ENCODE measurements at regions not wholly inside any gene's neighbourhood (a gene's known extent, or its start where the extent isn't known, plus 50 kb on each side); places are given as distances from the start of the nearest gene placed in this dataset.
A peak's percentile ranks its signal among the peaks of the same experiment; 100 is the strongest.
"Not testable (repeated sequence)": the region's sequence is repeated elsewhere in the genome, so short reads cannot be mapped to it uniquely, and the experiment has no call there.

GRCh38 chr14:51367600-51367931, 127.5 kb downstream of the TMX1 start:
- no peak overlapping the region for H3K4me3 ChIP-seq
- 44% methylated on average over 1 of the region's 1 CpG for WGBS
- TF ChIP-seq CTCF (IDR thresholded peaks at IDR 0.05): no peak
- no peak for TF ChIP-seq EP300 (IDR thresholded peaks at IDR 0.05)
- no peak for TF ChIP-seq POLR2A (IDR thresholded peaks at IDR 0.05; ENCODE audit: low read depth)
- TF ChIP-seq POLR2AphosphoS5 (IDR thresholded peaks at IDR 0.05): no peak
- H3K36me3 ChIP-seq: no peaks in the 10 kb centered on the region
- no peaks in the 10 kb centered on the region for H3K27me3 ChIP-seq
- H3K4me1 ChIP-seq: peaks cover 0 to 11% (median 7%) of the 10 kb centered on the region in 4 donors
- DNase-seq (ENCODE audit: extremely low spot score): no peak
- no peaks in the 10 kb centered on the region for H3K9me3 ChIP-seq
- H3K27ac ChIP-seq (replicated peaks in 1 of 4): no peak overlapping the region
- intact Hi-C loops (cut with DNase I): no loop called here

GRCh38 chr14:51368721-51369163, 128.7 kb downstream of the TMX1 start:
- Histone ChIP-seq H3K27me3 (no peaks in the 10 kb centered on the region), H3K4me1 (peaks cover 0 to 11% (median 7%) of the 10 kb centered on the region in 4 donors), H3K9me3 (no peaks in the 10 kb centered on the region), H3K36me3 (no peaks in the 10 kb centered on the region), H3K27ac (replicated peaks in 1 of 4) (no peak overlapping the region), H3K4me3 (no peak overlapping the region)
- TF ChIP-seq POLR2A (IDR thresholded peaks at IDR 0.05; ENCODE audit: low read depth) (no peak), EP300 (IDR thresholded peaks at IDR 0.05) (no peak), POLR2AphosphoS5 (IDR thresholded peaks at IDR 0.05) (no peak), CTCF (IDR thresholded peaks at IDR 0.05) (no peak)
- WGBS: 67% methylated on average over 6 of the region's 6 CpGs
- DNase-seq (ENCODE audit: extremely low spot score): no peak
- intact Hi-C loops (cut with DNase I): no loop called here

GRCh38 chr14:51369814-51370213, 129.8 kb downstream of the TMX1 start:
- intact Hi-C loops (cut with DNase I): no loop called here
- Histone ChIP-seq H3K4me3 (no peak overlapping the region), H3K36me3 (no peaks in the 10 kb centered on the region), H3K9me3 (no peaks in the 10 kb centered on the region), H3K27ac (replicated peaks in 1 of 4) (no peak overlapping the region), H3K27me3 (no peaks in the 10 kb centered on the region), H3K4me1 (peaks cover 0 to 11% (median 7%) of the 10 kb centered on the region in 4 donors)
- TF ChIP-seq CTCF (IDR thresholded peaks at IDR 0.05): peak in 1 of 3 experiments; percentile 9
- no peak for TF ChIP-seq POLR2AphosphoS5 (IDR thresholded peaks at IDR 0.05)
- TF ChIP-seq EP300 (IDR thresholded peaks at IDR 0.05): no peak
- no peak for TF ChIP-seq POLR2A (IDR thresholded peaks at IDR 0.05; ENCODE audit: low read depth)
- DNase-seq (ENCODE audit: extremely low spot score): no peak
- WGBS: 78% methylated on average over 8 of the region's 8 CpGs

- Histone ChIP-seq H3K27ac (replicated peaks in 1 of 4) (no peak overlapping the region), H3K36me3 (no peaks in the 10 kb centered on the region), H3K4me1 (peaks cover 0 to 11% (median 7%) of the 10 kb centered on the region in 4 donors), H3K27me3 (no peaks in the 10 kb centered on the region), H3K4me3 (no peak overlapping the region), H3K9me3 (no peaks in the 10 kb centered on the region)
- TF ChIP-seq EP300 (IDR thresholded peaks at IDR 0.05): no peak
- intact Hi-C loops (cut with DNase I): no loop called here
- no peak for DNase-seq (ENCODE audit: extremely low spot score)
- 54% methylated on average over 2 of the region's 2 CpGs for WGBS
Observed at GRCh38 chr14:51370758-51371386, 130.8 kb downstream of the TMX1 start.

GRCh38 chr14:51377186-51377585, 137.1 kb downstream of the TMX1 start:
- intact Hi-C loops (cut with DNase I); DNase-seq (ENCODE audit: extremely low spot score); H3K4me3 ChIP-seq; H3K9me3 ChIP-seq; H3K27me3 ChIP-seq; H3K36me3 ChIP-seq; H3K4me1 ChIP-seq; H3K27ac ChIP-seq (replicated peaks in 1 of 4): not testable (repeated sequence)
- 97% methylated on average over 2 of the region's 2 CpGs for WGBS

- H3K27me3 ChIP-seq: peaks cover 0 to 2% (median 0%) of the 10 kb centered on the region in 4 donors
- H3K4me3 ChIP-seq: no peak overlapping the region
- H3K27ac ChIP-seq (replicated peaks in 1 of 4): no peak overlapping the region
- no peak for DNase-seq (ENCODE audit: extremely low spot score)
- TF ChIP-seq EP300 (IDR thresholded peaks at IDR 0.05) (no peak), POLR2AphosphoS5 (IDR thresholded peaks at IDR 0.05) (no peak), CTCF (IDR thresholded peaks at IDR 0.05) (no peak), POLR2A (IDR thresholded peaks at IDR 0.05; ENCODE audit: low read depth) (no peak)
- intact Hi-C loops (cut with DNase I): no loop called here
- no peaks in the 10 kb centered on the region for H3K4me1 ChIP-seq
- no peaks in the 10 kb centered on the region for H3K9me3 ChIP-seq
- 100% methylated on average over 2 of the region's 2 CpGs for WGBS
- no peaks in the 10 kb centered on the region for H3K36me3 ChIP-seq
Observed at GRCh38 chr14:51382506-51382905, 142.5 kb downstream of the TMX1 start.

Data from esophagus muscularis mucosa (tissue), 4 donors.